H1 (cell line): ENCODE measurements at regions not wholly inside any gene's neighbourhood (a gene's known extent, or its start where the extent isn't known, plus 50 kb on each side); places are given as distances from the start of the nearest gene placed in this dataset.

Experiments used
- ASH2L ChIP-seq: fragments of 200-600, 300-600 bp; sonication (generic); IDR thresholded peaks from one replicate; pipeline ENCODE4 v1.7.1; 2017; ENCODE audit warnings: low read length
- CBX8 ChIP-seq: fragments of 300-800, 300-1000 bp; sonication (generic); IDR thresholded peaks from 2 replicates; pipeline ENCODE4 v1.7.1; 2016; ENCODE audit warnings: low read depth, low read length, borderline replicate concordance
- CHD7 ChIP-seq: fragments of 300-600 bp; sonication (generic); IDR thresholded peaks from 2 replicates; pipeline ENCODE4 v1.7.1; 2012; ENCODE audit warnings: low read length, moderate library complexity, mild to moderate bottlenecking, inconsistent platforms; ENCODE audit not compliant: insufficient replicate concordance
- KDM5A ChIP-seq: fragments of 200-600 bp; IDR thresholded peaks from 2 replicates; pipeline ENCODE4 v1.7.1; 2012; ENCODE audit warnings: mild to moderate bottlenecking, low read length, inconsistent platforms, mixed read lengths
- POLR2AphosphoS5 ChIP-seq: IDR thresholded peaks from 2 replicates; pipeline ENCODE4 v1.6.1; 2011; ENCODE audit warnings: low read depth, low read length

- no peak for TF ChIP-seq CHD7
- TF ChIP-seq ASH2L = no peak
- no peak for TF ChIP-seq POLR2AphosphoS5
- TF ChIP-seq KDM5A = no peak
- no peak for TF ChIP-seq CBX8
Measured at GRCh38 chr15:101550124-101550523, 60.6 kb upstream of the PCSK6 start (continued).
